ENCODE measurements at regions not wholly inside any gene's neighbourhood (a gene's known extent, or its start where the extent isn't known, plus 50 kb on each side); places are given as distances from the start of the nearest gene placed in this dataset.
A peak's percentile ranks its signal among the peaks of the same experiment; 100 is the strongest.
"Not testable (repeated sequence)": the region's sequence is repeated elsewhere in the genome, so short reads cannot be mapped to it uniquely, and the experiment has no call there.

- intact Hi-C loops (cut with DNase I); H3K9me3 ChIP-seq; H3K4me3 ChIP-seq; H3K27ac ChIP-seq; ATAC-seq; H3K4me1 ChIP-seq; H3K36me3 ChIP-seq; H3K27me3 ChIP-seq: not testable (repeated sequence)
- peak in 1 of 4 donors; percentile 21 for DNase-seq
Measured at GRCh38 chr15:20066173-20066572, 475.4 kb downstream of the GOLGA6L6 start.

GRCh38 chr15:20065508-20065907 lies 476.1 kb downstream of the GOLGA6L6 start:
- H3K27me3 ChIP-seq; ATAC-seq; H3K4me3 ChIP-seq; H3K36me3 ChIP-seq; intact Hi-C loops (cut with DNase I); H3K27ac ChIP-seq; H3K4me1 ChIP-seq; H3K9me3 ChIP-seq: not testable (repeated sequence)
- peak in 1 of 4 donors; percentile 41 for DNase-seq

- ATAC-seq; H3K4me1 ChIP-seq; H3K9me3 ChIP-seq; H3K4me3 ChIP-seq; H3K27me3 ChIP-seq; intact Hi-C loops (cut with DNase I); H3K27ac ChIP-seq; H3K36me3 ChIP-seq: not testable (repeated sequence)
- peak in 1 of 4 donors; percentile 29 for DNase-seq
Measured at GRCh38 chr15:20063167-20063566, 478.4 kb downstream of the GOLGA6L6 start.

- H3K4me1 ChIP-seq; ATAC-seq; intact Hi-C loops (cut with DNase I); H3K36me3 ChIP-seq; H3K9me3 ChIP-seq; H3K27me3 ChIP-seq; H3K4me3 ChIP-seq; H3K27ac ChIP-seq: not testable (repeated sequence)
- DNase-seq: peak in 1 of 4 donors; percentile 20
Measured at GRCh38 chr15:20060838-20061237, 480.8 kb downstream of the GOLGA6L6 start.

- H3K27me3 ChIP-seq; H3K36me3 ChIP-seq; H3K27ac ChIP-seq; H3K9me3 ChIP-seq; H3K4me1 ChIP-seq; intact Hi-C loops (cut with DNase I); ATAC-seq; H3K4me3 ChIP-seq: not testable (repeated sequence)
- peak in 1 of 4 donors; percentile 22 for DNase-seq
Measured at GRCh38 chr15:20056871-20057270, 484.7 kb downstream of the GOLGA6L6 start.

- H3K27ac ChIP-seq; H3K4me1 ChIP-seq; H3K36me3 ChIP-seq; intact Hi-C loops (cut with DNase I); H3K4me3 ChIP-seq; H3K9me3 ChIP-seq; H3K27me3 ChIP-seq; ATAC-seq: not testable (repeated sequence)
- DNase-seq: peak in 1 of 4 donors; percentile 35
Measured at GRCh38 chr15:20055921-20056320, 485.7 kb downstream of the GOLGA6L6 start.

- peak in 1 of 4 donors; percentile 68 for DNase-seq
- H3K27ac ChIP-seq; H3K36me3 ChIP-seq; H3K9me3 ChIP-seq; ATAC-seq; H3K4me1 ChIP-seq; intact Hi-C loops (cut with DNase I); H3K4me3 ChIP-seq; H3K27me3 ChIP-seq: not testable (repeated sequence)
Measured at GRCh38 chr15:20048189-20048588, 493.4 kb downstream of the GOLGA6L6 start.

GRCh38 chr15:20045165-20045564 lies 496.4 kb downstream of the GOLGA6L6 start:
- H3K36me3 ChIP-seq; DNase-seq; H3K27ac ChIP-seq; H3K9me3 ChIP-seq; intact Hi-C loops (cut with DNase I); H3K4me1 ChIP-seq; ATAC-seq; H3K4me3 ChIP-seq; H3K27me3 ChIP-seq: not testable (repeated sequence)

GRCh38 chr15:20040691-20041090 lies 500.9 kb downstream of the GOLGA6L6 start:
- intact Hi-C loops (cut with DNase I); H3K27me3 ChIP-seq; H3K27ac ChIP-seq; DNase-seq; H3K9me3 ChIP-seq; H3K4me1 ChIP-seq; H3K4me3 ChIP-seq; ATAC-seq; H3K36me3 ChIP-seq: not testable (repeated sequence)

- ATAC-seq; H3K36me3 ChIP-seq; H3K4me3 ChIP-seq; H3K27ac ChIP-seq; H3K4me1 ChIP-seq; DNase-seq; intact Hi-C loops (cut with DNase I); H3K27me3 ChIP-seq; H3K9me3 ChIP-seq: not testable (repeated sequence)
Measured at GRCh38 chr15:20025040-20025439, 516.6 kb downstream of the GOLGA6L6 start.

GRCh38 chr15:20022349-20022748 lies 519.3 kb downstream of the GOLGA6L6 start:
- H3K9me3 ChIP-seq; DNase-seq; ATAC-seq; H3K36me3 ChIP-seq; H3K4me3 ChIP-seq; H3K4me1 ChIP-seq; intact Hi-C loops (cut with DNase I); H3K27me3 ChIP-seq; H3K27ac ChIP-seq: not testable (repeated sequence)

GRCh38 chr15:20021351-20021750 lies 520.2 kb downstream of the GOLGA6L6 start:
- H3K4me1 ChIP-seq; H3K4me3 ChIP-seq; H3K9me3 ChIP-seq; intact Hi-C loops (cut with DNase I); H3K36me3 ChIP-seq; DNase-seq; ATAC-seq; H3K27ac ChIP-seq; H3K27me3 ChIP-seq: not testable (repeated sequence)

GRCh38 chr15:20020588-20020987 lies 521.0 kb downstream of the GOLGA6L6 start:
- H3K27me3 ChIP-seq; H3K4me1 ChIP-seq; intact Hi-C loops (cut with DNase I); H3K9me3 ChIP-seq; H3K27ac ChIP-seq; DNase-seq; H3K4me3 ChIP-seq; ATAC-seq; H3K36me3 ChIP-seq: not testable (repeated sequence)

GRCh38 chr15:20019758-20020157 lies 521.8 kb downstream of the GOLGA6L6 start:
- ATAC-seq; H3K9me3 ChIP-seq; H3K36me3 ChIP-seq; intact Hi-C loops (cut with DNase I); H3K4me1 ChIP-seq; H3K27me3 ChIP-seq; H3K27ac ChIP-seq; H3K4me3 ChIP-seq; DNase-seq: not testable (repeated sequence)
